Lower leg skin (tissue), 3 donors: ENCODE measurements at regions not wholly inside any gene's neighbourhood (a gene's known extent, or its start where the extent isn't known, plus 50 kb on each side); places are given as distances from the start of the nearest gene placed in this dataset.

Experiments used
- CTCF ChIP-seq, 3 donors: fragments of 450-650 bp; IDR thresholded peaks; one replicate each; pipeline ENCODE4 v1.5.1; 2016; ENCODE audit warnings: antibody characterized with exemption in 3 of 3, mild to moderate bottlenecking in 3 of 3, moderate library complexity in 2 of 3
- POLR2A ChIP-seq, 2 donors: fragments of 450-650 bp; IDR thresholded peaks; one replicate each; pipeline ENCODE4 v1.6.1; 2016 to 2017; ENCODE audit warnings: antibody characterized with exemption in 2 of 2, mild to moderate bottlenecking in 1 of 2, moderate library complexity in 1 of 2

GRCh38 chr18:55735199-55735855 lies 147.3 kb upstream of the TCF4 start:
- TF ChIP-seq CTCF (IDR thresholded peaks at IDR 0.05) (no peak), POLR2A (IDR thresholded peaks at IDR 0.05) (no peak)
